ENCODE measurements at regions not wholly inside any gene's neighbourhood (a gene's known extent, or its start where the extent isn't known, plus 50 kb on each side); places are given as distances from the start of the nearest gene placed in this dataset.

- in situ Hi-C loops (cut with HindIII; ENCODE audit: low pct_ligation_motif_present, low pct_unique_long_range_greater_than_20kb, low sequenced_read_pairs) = no loop called here
- no peak for DNase-seq
These were observed 1129.4 kb upstream of the LRRTM3 start for GRCh38 chr10:65796472-65796871.

GRCh38 chr10:65798133-65798532 is 1127.7 kb upstream of the LRRTM3 start:
- in situ Hi-C loops (cut with HindIII; ENCODE audit: low pct_ligation_motif_present, low pct_unique_long_range_greater_than_20kb, low sequenced_read_pairs) = no loop called here
- no peak for DNase-seq

- no peak for DNase-seq
- in situ Hi-C loops (cut with HindIII; ENCODE audit: low pct_ligation_motif_present, low pct_unique_long_range_greater_than_20kb, low sequenced_read_pairs) = no loop called here
These were observed 1123.4 kb upstream of the LRRTM3 start for GRCh38 chr10:65802391-65802790.

GRCh38 chr10:65805511-65805910 is 1120.3 kb upstream of the LRRTM3 start:
- in situ Hi-C loops (cut with HindIII; ENCODE audit: low pct_ligation_motif_present, low pct_unique_long_range_greater_than_20kb, low sequenced_read_pairs) = no loop called here
- no peak for DNase-seq

GRCh38 chr10:65805993-65806392 is 1119.8 kb upstream of the LRRTM3 start:
- DNase-seq = no peak
- in situ Hi-C loops (cut with HindIII; ENCODE audit: low pct_ligation_motif_present, low pct_unique_long_range_greater_than_20kb, low sequenced_read_pairs) = no loop called here

GRCh38 chr10:65808687-65809333 is 1117.0 kb upstream of the LRRTM3 start:
- no peak for DNase-seq
- in situ Hi-C loops (cut with HindIII; ENCODE audit: low pct_ligation_motif_present, low pct_unique_long_range_greater_than_20kb, low sequenced_read_pairs) = no loop called here

- in situ Hi-C loops (cut with HindIII; ENCODE audit: low pct_ligation_motif_present, low pct_unique_long_range_greater_than_20kb, low sequenced_read_pairs) = no loop called here
- DNase-seq = no peak
These were observed 1113.8 kb upstream of the LRRTM3 start for GRCh38 chr10:65811931-65812525.

- in situ Hi-C loops (cut with HindIII; ENCODE audit: low pct_ligation_motif_present, low pct_unique_long_range_greater_than_20kb, low sequenced_read_pairs) = no loop called here
- DNase-seq = no peak
These were observed 1109.3 kb upstream of the LRRTM3 start for GRCh38 chr10:65816536-65816935.

- no peak for DNase-seq
- in situ Hi-C loops (cut with HindIII; ENCODE audit: low pct_ligation_motif_present, low pct_unique_long_range_greater_than_20kb, low sequenced_read_pairs) = no loop called here
These were observed 1106.8 kb upstream of the LRRTM3 start for GRCh38 chr10:65818990-65819389.

- DNase-seq = no peak
- in situ Hi-C loops (cut with HindIII; ENCODE audit: low pct_ligation_motif_present, low pct_unique_long_range_greater_than_20kb, low sequenced_read_pairs) = no loop called here
These were observed 1098.5 kb upstream of the LRRTM3 start for GRCh38 chr10:65827359-65827758.

- in situ Hi-C loops (cut with HindIII; ENCODE audit: low pct_ligation_motif_present, low pct_unique_long_range_greater_than_20kb, low sequenced_read_pairs) = no loop called here
- no peak for DNase-seq
These were observed 1087.0 kb upstream of the LRRTM3 start for GRCh38 chr10:65838811-65839210.

GRCh38 chr10:65843203-65843602 is 1082.6 kb upstream of the LRRTM3 start:
- no peak for DNase-seq
- in situ Hi-C loops (cut with HindIII; ENCODE audit: low pct_ligation_motif_present, low pct_unique_long_range_greater_than_20kb, low sequenced_read_pairs) = no loop called here

GRCh38 chr10:65845916-65846315 is 1079.9 kb upstream of the LRRTM3 start:
- in situ Hi-C loops (cut with HindIII; ENCODE audit: low pct_ligation_motif_present, low pct_unique_long_range_greater_than_20kb, low sequenced_read_pairs) = no loop called here
- DNase-seq = no peak

- DNase-seq = no peak
- in situ Hi-C loops (cut with HindIII; ENCODE audit: low pct_ligation_motif_present, low pct_unique_long_range_greater_than_20kb, low sequenced_read_pairs) = no loop called here
These were observed 1079.3 kb upstream of the LRRTM3 start for GRCh38 chr10:65846541-65846940.

GRCh38 chr10:65846949-65847348 is 1078.9 kb upstream of the LRRTM3 start:
- in situ Hi-C loops (cut with HindIII; ENCODE audit: low pct_ligation_motif_present, low pct_unique_long_range_greater_than_20kb, low sequenced_read_pairs) = no loop called here
- no peak for DNase-seq

- no peak for DNase-seq
- in situ Hi-C loops (cut with HindIII; ENCODE audit: low pct_ligation_motif_present, low pct_unique_long_range_greater_than_20kb, low sequenced_read_pairs) = no loop called here
These were observed 1078.2 kb upstream of the LRRTM3 start for GRCh38 chr10:65847436-65848230.

- DNase-seq = no peak
- in situ Hi-C loops (cut with HindIII; ENCODE audit: low pct_ligation_motif_present, low pct_unique_long_range_greater_than_20kb, low sequenced_read_pairs) = no loop called here
These were observed 1067.0 kb upstream of the LRRTM3 start for GRCh38 chr10:65858841-65859240.

- in situ Hi-C loops (cut with HindIII; ENCODE audit: low pct_ligation_motif_present, low pct_unique_long_range_greater_than_20kb, low sequenced_read_pairs) = no loop called here
- peak; percentile 82 for DNase-seq
These were observed 1064.6 kb upstream of the LRRTM3 start for GRCh38 chr10:65861249-65861648.
